NB4 (cell line): ENCODE measurements at regions not wholly inside any gene's neighbourhood (a gene's known extent, or its start where the extent isn't known, plus 50 kb on each side); places are given as distances from the start of the nearest gene placed in this dataset.
"Not testable (repeated sequence)": the region's sequence is repeated elsewhere in the genome, so short reads cannot be mapped to it uniquely, and the experiment has no call there.

Experiments used
- DNase-seq: peaks from one replicate; pipeline ENCODE4 v3.0.0; 2010; ENCODE audit warnings: low read depth
- H3K4me3 ChIP-seq: one replicate; pipeline ENCODE4 v1.5.1; 2011; ENCODE audit warnings: mild to moderate bottlenecking, low read depth, low read length, moderate library complexity
- MYC ChIP-seq: IDR thresholded peaks from 2 replicates; pipeline ENCODE4 v1.6.1; 2011; ENCODE audit warnings: low read depth, low read length
- POLR2A ChIP-seq: IDR thresholded peaks from 2 replicates; pipeline ENCODE4 v1.6.1; 2011; ENCODE audit warnings: mild to moderate bottlenecking; ENCODE audit not compliant: insufficient read length; ENCODE audit errors: extremely low read depth
- TF ChIP-seq, protein P1 (sequence below): IDR thresholded peaks from 2 replicates; pipeline ENCODE4 v1.6.1; 2011; ENCODE audit warnings: low read depth, low read length
- TF ChIP-seq, protein P2 (sequence below): IDR thresholded peaks from one replicate; pipeline ENCODE4 v1.5.1; 2012; ENCODE audit warnings: low read depth, low read length

DNA sequence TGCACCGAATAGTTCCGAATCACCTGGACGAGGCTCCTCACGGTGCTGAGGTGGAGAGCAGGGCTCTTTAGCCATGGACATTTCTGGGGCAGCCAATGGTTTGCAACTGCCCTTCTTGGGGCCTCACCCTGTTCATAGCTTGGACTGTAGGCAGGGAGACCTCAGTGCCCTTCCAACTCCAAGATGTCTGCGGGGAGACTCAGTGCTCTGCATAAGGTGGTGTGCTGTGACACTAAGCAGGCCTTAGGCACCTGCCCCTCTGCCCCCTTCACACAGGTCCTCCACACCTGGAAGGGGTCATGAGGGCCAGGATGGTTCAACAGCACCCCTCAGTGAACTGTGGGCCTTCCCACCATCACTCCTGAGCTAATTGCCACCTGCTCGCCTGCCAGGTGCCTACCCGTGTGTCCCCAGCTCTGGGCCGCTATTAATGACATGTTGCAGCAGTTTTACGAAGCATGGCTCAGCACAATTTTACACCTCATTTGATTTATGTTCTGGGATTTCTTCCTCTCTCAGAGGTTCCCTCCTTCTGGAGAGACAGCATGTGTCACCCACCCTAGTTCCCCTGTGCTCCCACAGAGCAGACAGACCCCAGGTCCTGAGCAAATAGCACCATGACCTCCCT, 101.2 kb upstream of the SMAD3 start:
- TF ChIP-seq, protein P1, sequence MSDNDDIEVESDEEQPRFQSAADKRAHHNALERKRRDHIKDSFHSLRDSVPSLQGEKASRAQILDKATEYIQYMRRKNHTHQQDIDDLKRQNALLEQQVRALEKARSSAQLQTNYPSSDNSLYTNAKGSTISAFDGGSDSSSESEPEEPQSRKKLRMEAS = no peak
- TF ChIP-seq POLR2A (no peak), MYC (no peak)
- TF ChIP-seq, protein P2, sequence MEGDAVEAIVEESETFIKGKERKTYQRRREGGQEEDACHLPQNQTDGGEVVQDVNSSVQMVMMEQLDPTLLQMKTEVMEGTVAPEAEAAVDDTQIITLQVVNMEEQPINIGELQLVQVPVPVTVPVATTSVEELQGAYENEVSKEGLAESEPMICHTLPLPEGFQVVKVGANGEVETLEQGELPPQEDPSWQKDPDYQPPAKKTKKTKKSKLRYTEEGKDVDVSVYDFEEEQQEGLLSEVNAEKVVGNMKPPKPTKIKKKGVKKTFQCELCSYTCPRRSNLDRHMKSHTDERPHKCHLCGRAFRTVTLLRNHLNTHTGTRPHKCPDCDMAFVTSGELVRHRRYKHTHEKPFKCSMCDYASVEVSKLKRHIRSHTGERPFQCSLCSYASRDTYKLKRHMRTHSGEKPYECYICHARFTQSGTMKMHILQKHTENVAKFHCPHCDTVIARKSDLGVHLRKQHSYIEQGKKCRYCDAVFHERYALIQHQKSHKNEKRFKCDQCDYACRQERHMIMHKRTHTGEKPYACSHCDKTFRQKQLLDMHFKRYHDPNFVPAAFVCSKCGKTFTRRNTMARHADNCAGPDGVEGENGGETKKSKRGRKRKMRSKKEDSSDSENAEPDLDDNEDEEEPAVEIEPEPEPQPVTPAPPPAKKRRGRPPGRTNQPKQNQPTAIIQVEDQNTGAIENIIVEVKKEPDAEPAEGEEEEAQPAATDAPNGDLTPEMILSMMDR = no peak
- H3K4me3 ChIP-seq = no peak overlapping the region
- no peak for DNase-seq

DNA sequence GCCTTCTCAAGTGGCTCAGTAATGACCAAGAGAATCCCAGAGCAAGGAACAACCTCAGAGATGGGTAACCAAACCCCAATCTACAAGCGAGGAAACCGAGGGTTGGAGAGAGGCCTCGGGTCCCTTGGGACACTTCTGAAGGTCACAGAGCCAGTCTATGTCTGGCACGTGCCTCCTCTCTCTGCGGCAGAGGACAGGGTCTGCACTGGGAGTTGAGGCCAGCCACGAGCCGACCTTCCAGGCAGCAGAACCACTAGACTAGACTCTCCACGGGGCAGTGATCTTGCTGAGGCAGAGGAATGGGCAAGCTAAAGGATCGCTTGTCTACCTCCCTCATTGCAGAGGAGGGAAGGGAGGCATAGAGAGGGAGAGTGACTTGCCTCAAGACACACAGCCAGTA, 100.6 kb upstream of the SMAD3 start:
- no peak overlapping the region for H3K4me3 ChIP-seq
- TF ChIP-seq MYC = no peak
- TF ChIP-seq, protein P2 = no peak
- TF ChIP-seq, protein P1 = no peak
- no peak for TF ChIP-seq POLR2A
- no peak for DNase-seq

DNA sequence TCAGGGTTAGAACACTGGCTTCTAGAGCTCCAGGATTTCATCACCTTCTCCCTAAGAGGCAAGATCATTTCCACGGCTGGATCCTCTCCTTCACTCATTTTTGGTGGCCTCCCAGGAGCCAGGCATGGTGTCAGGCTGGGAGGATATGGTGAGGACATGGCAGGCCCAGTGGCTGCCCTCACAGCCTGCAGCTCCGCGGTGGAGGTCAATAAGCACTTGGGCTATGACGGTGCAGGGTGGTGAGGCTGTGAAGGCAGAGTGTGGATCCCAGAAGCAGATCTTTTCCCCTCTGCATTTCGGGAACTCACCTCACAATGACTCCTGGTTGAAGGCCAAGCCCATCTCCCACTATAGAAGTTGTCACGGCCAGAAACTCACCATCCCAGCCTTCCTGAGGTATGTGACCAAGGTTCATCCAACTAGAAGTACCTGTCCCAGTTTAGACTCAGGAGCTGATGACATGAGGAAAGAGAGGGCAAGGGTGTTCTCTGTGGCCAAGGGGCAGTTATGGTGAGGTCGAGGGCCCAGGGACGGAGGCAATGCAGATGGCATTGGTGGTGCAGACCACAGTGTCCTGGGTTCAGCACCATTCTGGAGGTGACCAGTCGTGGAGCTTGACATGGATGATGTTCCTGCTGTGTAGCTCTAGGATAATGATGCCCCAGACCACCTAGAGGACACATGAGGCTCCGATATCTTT, 100.1 kb upstream of the SMAD3 start:
- no peak for DNase-seq
- TF ChIP-seq MYC (no peak), POLR2A (no peak)
- TF ChIP-seq, protein P2 = no peak
- TF ChIP-seq, protein P1 = no peak
- H3K4me3 ChIP-seq = no peak overlapping the region

DNA sequence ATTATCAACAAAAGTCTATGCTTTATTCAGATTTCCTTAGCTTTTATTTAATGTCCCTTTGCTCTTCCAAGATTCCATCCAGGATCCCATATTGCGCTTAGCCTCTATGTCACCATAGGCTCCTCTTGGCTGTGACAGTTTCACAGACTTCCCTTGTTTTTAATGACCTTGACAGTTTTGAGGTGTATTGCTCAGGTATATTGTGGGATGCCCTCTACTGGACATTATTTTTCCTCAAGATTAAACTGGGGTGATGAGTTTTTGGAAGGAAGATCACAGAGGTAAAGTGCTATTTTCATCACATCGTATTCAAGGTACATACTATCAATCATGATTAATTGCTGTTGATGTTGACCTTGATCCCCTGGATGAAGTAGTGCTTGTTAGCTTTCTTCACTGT, 99.1 kb upstream of the SMAD3 start:
- no peak overlapping the region for H3K4me3 ChIP-seq
- DNase-seq = no peak
- TF ChIP-seq, protein P2 = no peak
- TF ChIP-seq, protein P1 = no peak
- no peak for TF ChIP-seq POLR2A
- no peak for TF ChIP-seq MYC

DNA sequence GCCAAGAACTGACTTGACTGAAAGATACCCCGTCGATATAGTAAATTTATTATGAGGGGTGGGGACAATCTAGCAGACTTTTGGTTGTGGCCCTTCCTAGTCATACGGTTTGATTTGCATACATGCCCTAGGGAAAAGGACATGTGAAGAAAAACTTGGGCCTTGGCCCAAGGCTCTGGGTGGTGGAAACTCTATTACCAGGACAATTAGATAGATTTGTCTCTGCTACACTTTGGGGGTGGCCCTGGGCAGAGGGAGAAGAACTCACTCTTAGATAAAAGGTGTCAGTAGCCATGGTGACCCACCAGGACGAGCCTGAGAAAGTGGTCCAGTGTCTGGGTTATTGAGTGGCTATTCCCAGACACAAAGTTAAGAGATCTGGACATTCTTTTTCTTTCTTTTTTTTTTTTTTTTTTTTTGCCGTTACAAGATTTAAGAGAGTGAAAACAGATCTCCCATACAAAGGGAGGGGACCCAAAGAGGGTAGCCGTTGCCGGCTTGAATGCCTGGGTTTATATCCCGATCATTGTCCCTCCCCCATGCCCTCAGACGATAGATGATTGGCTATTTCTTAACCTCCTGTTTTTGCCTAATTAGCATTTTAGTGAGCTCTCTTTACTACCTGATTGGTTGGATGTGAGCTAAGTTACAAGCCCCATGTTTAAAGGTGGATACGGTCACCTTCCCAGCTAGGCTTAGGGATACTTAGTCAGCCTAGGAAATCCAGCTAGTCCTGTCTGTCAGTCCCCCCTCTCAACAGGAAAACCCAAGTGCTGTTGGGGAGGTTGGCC, 96.4 kb upstream of the SMAD3 start:
- H3K4me3 ChIP-seq = no peak overlapping the region
- TF ChIP-seq, protein P1 = no peak
- TF ChIP-seq POLR2A (no peak), MYC (no peak)
- TF ChIP-seq, protein P2 = no peak
- DNase-seq = no peak

DNA sequence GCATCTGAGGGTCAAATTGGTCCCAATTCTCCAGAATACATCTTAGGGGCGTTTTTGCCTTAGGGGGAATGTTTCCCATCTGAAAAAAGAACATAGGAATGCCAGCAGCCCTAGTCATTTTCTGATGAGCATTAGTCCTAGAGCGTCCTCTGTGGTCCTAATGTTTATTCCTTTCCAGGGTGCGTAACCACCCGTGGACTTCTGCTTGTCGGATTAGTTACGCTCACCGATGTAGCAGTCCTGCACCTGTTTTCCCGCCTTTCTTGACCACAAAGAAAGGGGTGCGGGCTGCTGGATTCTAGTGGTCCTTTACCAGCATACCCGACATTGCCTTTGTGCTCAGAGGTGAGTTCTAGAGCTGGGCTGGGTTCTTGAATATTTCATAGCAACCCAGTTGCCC, 91.3 kb upstream of the SMAD3 start:
- DNase-seq = not testable (repeated sequence)

DNA sequence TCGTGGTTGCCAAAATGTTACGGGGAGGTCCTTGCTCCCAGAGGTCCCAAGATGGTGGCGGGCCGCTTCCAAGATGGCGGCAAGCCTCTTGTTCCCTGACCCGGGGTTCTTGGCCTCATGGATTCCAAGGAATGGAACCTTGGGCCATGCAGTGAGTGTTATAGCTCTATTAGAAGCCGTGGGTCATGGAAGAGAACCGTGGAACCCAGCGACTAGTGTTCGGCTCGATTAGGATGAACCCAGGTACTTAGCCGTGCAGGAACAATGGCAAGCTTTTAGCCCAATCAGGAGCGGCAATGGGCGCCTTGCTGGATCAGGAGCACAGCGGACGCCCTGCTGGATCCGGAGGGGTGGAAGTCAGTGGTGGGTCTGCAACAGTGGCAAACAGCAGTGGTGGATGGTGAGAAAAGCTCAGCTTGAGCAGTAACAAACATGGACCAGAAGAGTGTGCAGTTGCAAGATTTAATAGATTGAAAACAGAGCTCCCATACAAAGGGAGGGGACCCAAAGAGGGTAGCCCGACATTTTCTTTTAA, 89.2 kb upstream of the SMAD3 start:
- not testable (repeated sequence) for DNase-seq, H3K4me3 ChIP-seq

More for the DNA sequence above, 91.3 kb upstream of the SMAD3 start:
- not testable (repeated sequence) for H3K4me3 ChIP-seq

DNA sequence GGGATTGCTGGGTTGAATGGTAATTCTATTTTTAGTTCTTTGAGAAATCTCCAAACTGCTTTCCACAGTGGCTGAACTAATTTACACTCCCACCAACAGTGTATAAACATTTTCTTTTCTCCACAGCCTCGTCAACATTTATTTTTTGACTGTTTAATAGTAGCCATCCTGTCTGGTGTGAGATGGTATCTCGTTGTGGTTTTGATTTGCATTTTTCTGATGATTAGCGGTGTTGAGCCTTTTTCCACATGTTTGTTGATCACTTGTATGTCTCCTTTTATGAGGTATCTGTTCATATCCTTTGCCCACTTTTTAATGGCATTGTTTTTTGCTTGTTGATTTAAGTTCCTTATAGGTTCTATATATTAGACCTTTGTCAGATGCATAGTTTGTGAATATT, 85.1 kb upstream of the SMAD3 start:
- not testable (repeated sequence) for DNase-seq, H3K4me3 ChIP-seq
